ENCODE measurements at regions not wholly inside any gene's neighbourhood (a gene's known extent, or its start where the extent isn't known, plus 50 kb on each side); places are given as distances from the start of the nearest gene placed in this dataset.

- no peak for TF ChIP-seq POLR2A (IDR thresholded peaks at IDR 0.05)
- TF ChIP-seq, protein P1, sequence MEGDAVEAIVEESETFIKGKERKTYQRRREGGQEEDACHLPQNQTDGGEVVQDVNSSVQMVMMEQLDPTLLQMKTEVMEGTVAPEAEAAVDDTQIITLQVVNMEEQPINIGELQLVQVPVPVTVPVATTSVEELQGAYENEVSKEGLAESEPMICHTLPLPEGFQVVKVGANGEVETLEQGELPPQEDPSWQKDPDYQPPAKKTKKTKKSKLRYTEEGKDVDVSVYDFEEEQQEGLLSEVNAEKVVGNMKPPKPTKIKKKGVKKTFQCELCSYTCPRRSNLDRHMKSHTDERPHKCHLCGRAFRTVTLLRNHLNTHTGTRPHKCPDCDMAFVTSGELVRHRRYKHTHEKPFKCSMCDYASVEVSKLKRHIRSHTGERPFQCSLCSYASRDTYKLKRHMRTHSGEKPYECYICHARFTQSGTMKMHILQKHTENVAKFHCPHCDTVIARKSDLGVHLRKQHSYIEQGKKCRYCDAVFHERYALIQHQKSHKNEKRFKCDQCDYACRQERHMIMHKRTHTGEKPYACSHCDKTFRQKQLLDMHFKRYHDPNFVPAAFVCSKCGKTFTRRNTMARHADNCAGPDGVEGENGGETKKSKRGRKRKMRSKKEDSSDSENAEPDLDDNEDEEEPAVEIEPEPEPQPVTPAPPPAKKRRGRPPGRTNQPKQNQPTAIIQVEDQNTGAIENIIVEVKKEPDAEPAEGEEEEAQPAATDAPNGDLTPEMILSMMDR (IDR thresholded peaks at IDR 0.05), result no peak
These were observed 157.8 kb downstream of the SNX10 start for GRCh38 chr7:26449175-26450165.

Data from esophagus squamous epithelium (tissue), 4 donors.